HG03064 (cell line): ENCODE measurements at regions not wholly inside any gene's neighbourhood (a gene's known extent, or its start where the extent isn't known, plus 50 kb on each side); places are given as distances from the start of the nearest gene placed in this dataset.
A peak's percentile ranks its signal among the peaks of the same experiment; 100 is the strongest.
"Not testable (repeated sequence)": the region's sequence is repeated elsewhere in the genome, so short reads cannot be mapped to it uniquely, and the experiment has no call there.

Experiments
- ATAC-seq: cut with Tn5 transposase; IDR thresholded peaks from one replicate; pipeline ENCODE4 v1.9.1; 2021; ENCODE audit warnings: low read depth; ENCODE audit not compliant: unreplicated experiment

GRCh38 chr9:32148553-32148952 is 235.9 kb upstream of the ACO1 start:
- ATAC-seq: not testable (repeated sequence)

GRCh38 chr9:32161209-32161608 is 223.2 kb upstream of the ACO1 start:
- ATAC-seq: no peak

GRCh38 chr9:32161720-32162119 is 222.7 kb upstream of the ACO1 start:
- peak; percentile 80 for ATAC-seq

GRCh38 chr9:32166316-32166715 is 218.1 kb upstream of the ACO1 start:
- ATAC-seq: not testable (repeated sequence)

- ATAC-seq: no peak
Observed at GRCh38 chr9:32171339-32171738, 213.1 kb upstream of the ACO1 start.

GRCh38 chr9:32172256-32172655 is 212.2 kb upstream of the ACO1 start:
- no peak for ATAC-seq

GRCh38 chr9:32177396-32177795 is 207.0 kb upstream of the ACO1 start:
- no peak for ATAC-seq

- no peak for ATAC-seq
Observed at GRCh38 chr9:32180597-32180996, 203.8 kb upstream of the ACO1 start.

GRCh38 chr9:32200241-32200640 is 184.2 kb upstream of the ACO1 start:
- no peak for ATAC-seq

- ATAC-seq: no peak
Observed at GRCh38 chr9:32200896-32201295, 183.5 kb upstream of the ACO1 start.

- ATAC-seq: not testable (repeated sequence)
Observed at GRCh38 chr9:32209164-32209563, 175.3 kb upstream of the ACO1 start.

GRCh38 chr9:32218100-32218767 is 166.2 kb upstream of the ACO1 start:
- peak; percentile 100 for ATAC-seq

GRCh38 chr9:32220750-32221149 is 163.7 kb upstream of the ACO1 start:
- ATAC-seq: no peak

- ATAC-seq: no peak
Observed at GRCh38 chr9:32234451-32234850, 150.0 kb upstream of the ACO1 start.

- ATAC-seq: no peak
Observed at GRCh38 chr9:32247168-32247567, 137.3 kb upstream of the ACO1 start.

- ATAC-seq: no peak
Observed at GRCh38 chr9:32248189-32248712, 136.2 kb upstream of the ACO1 start.

GRCh38 chr9:32251539-32251938 is 132.9 kb upstream of the ACO1 start:
- ATAC-seq: peak; percentile 69

GRCh38 chr9:32253731-32254130 is 130.7 kb upstream of the ACO1 start:
- ATAC-seq: no peak

GRCh38 chr9:32255026-32255425 is 129.4 kb upstream of the ACO1 start:
- no peak for ATAC-seq

- ATAC-seq: no peak
Observed at GRCh38 chr9:32258482-32258881, 126.0 kb upstream of the ACO1 start.

- no peak for ATAC-seq
Observed at GRCh38 chr9:32260151-32260862, 124.1 kb upstream of the ACO1 start.
